Transverse colon (tissue), 4 donors: ENCODE measurements at regions not wholly inside any gene's neighbourhood (a gene's known extent, or its start where the extent isn't known, plus 50 kb on each side); places are given as distances from the start of the nearest gene placed in this dataset.

ENCODE experiments used
- POLR2AphosphoS5 ChIP-seq, 3 donors: sonication (generic); formaldehyde crosslinking; IDR thresholded peaks; one replicate each; pipeline ENCODE4 v1.6.1; 2016; ENCODE audit warnings: antibody characterized with exemption in 3 of 3
- TF ChIP-seq, protein P1 (sequence below), 5 experiments: fragments of 200-600 bp in 3 of 5; fragments of 450-650 bp in 2 of 5; sonication (generic) in 3 of 5; IDR thresholded peaks; 1 replicate in 2 of 5; 2 replicates in 3 of 5; pipeline ENCODE4 v1.5.1; 2016 to 2017; ENCODE audit warnings: antibody characterized with exemption in 5 of 5, inconsistent platforms in 3 of 5, mild to moderate bottlenecking in 2 of 5, moderate library complexity in 1 of 5

DNA sequence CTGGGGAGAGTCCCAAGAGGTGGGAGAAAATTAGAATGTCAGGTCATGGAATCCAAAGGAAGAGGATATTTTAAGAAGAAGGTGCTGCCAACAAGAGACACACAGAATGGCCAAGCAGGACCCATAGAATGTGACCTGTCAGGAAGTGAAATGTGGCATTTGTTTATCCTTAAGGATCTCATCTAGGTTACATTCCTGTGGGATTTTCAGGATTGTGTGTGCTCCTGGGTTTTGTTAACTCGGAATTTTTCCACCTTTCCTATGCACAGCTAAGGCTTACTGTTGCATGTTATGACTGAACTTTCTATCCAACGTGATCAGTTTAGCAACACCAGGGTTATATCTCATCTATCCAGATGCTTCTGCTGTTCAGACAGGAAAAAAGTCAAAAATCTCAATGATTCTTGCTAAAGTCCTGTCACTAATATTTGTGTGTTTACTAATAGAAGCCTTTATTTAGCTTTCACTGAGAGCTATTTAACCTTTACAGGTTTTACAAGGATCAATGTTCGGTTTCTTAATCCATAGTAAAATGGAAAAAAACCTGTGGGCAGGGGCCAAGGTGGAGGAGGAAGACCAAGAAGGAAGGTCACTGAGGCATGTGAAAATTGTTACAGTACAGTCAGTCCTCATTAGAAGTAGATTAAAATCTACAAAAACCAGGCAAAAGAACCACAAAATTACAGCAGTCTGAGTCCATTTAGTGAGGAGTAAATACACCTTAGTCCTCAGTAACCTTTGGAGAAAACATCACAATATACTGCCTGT, 437.8 kb upstream of the NPVF start:
- no peak for TF ChIP-seq POLR2AphosphoS5 (IDR thresholded peaks at IDR 0.05)
- TF ChIP-seq, protein P1, sequence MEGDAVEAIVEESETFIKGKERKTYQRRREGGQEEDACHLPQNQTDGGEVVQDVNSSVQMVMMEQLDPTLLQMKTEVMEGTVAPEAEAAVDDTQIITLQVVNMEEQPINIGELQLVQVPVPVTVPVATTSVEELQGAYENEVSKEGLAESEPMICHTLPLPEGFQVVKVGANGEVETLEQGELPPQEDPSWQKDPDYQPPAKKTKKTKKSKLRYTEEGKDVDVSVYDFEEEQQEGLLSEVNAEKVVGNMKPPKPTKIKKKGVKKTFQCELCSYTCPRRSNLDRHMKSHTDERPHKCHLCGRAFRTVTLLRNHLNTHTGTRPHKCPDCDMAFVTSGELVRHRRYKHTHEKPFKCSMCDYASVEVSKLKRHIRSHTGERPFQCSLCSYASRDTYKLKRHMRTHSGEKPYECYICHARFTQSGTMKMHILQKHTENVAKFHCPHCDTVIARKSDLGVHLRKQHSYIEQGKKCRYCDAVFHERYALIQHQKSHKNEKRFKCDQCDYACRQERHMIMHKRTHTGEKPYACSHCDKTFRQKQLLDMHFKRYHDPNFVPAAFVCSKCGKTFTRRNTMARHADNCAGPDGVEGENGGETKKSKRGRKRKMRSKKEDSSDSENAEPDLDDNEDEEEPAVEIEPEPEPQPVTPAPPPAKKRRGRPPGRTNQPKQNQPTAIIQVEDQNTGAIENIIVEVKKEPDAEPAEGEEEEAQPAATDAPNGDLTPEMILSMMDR (IDR thresholded peaks at IDR 0.05) = no peak
